HG03520 (cell line): ENCODE measurements at regions not wholly inside any gene's neighbourhood (a gene's known extent, or its start where the extent isn't known, plus 50 kb on each side); places are given as distances from the start of the nearest gene placed in this dataset.

ENCODE experiments used
- ATAC-seq: cut with Tn5 transposase; IDR thresholded peaks from one replicate; pipeline ENCODE4 v1.9.1; 2021; ENCODE audit warnings: mild to moderate bottlenecking, moderate library complexity; ENCODE audit not compliant: unreplicated experiment

DNA sequence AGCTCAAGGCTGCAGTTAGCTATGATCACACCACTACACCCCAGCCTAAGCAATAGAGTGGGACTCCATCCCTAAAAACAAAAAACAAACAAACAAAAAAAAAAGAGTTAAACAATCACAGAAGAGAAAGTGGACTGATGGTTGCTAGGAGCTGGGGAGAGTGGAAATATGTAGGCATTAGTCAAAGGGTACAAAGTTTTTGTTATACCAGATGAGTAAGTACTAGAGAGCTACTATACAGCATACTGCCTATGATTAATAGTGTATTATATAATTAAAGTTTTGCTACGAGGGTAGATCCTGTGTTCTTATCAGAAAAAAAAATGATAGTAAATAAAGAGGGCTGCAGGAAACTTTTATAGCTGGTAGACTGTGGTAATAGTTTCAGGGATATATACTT is 538.6 kb downstream of the ELAVL2 start:
- no peak for ATAC-seq

DNA sequence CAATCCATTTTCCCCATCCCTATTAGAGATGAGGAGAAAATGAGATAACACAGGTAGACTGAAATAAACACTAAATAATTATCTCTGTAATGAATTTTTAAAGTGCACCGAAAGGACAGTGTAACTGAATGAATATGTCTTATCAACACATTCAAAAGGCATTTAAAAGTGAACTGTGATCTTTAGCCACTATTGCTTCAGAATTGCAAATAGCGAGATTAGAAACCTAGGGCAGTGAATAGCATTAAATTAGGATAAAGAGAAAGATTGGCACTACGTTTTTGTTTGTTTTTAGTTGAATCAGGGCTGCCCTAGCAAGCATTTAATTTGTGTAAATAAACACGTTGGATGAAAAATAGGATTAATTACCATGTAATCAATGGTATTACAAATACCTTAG is 537.5 kb downstream of the ELAVL2 start:
- no peak for ATAC-seq

DNA sequence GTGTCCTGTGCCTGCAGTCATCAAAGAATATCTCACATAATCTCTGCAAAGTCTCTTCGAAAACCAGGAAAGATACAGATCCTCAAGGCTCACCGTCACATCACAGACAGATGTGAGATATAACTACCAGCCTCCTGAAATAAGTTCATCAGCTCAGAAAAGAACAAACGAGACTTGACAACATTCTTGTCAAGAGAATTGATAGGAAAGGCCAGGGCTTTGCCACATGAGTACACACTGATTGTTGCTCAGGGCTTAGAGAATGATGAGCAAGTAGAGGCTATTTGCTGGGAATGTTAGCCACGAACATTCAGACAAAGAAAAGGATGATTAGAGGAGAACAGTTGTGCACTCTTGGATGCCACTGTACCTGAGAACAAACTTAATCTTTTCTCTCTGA is 535.1 kb downstream of the ELAVL2 start:
- no peak for ATAC-seq

DNA sequence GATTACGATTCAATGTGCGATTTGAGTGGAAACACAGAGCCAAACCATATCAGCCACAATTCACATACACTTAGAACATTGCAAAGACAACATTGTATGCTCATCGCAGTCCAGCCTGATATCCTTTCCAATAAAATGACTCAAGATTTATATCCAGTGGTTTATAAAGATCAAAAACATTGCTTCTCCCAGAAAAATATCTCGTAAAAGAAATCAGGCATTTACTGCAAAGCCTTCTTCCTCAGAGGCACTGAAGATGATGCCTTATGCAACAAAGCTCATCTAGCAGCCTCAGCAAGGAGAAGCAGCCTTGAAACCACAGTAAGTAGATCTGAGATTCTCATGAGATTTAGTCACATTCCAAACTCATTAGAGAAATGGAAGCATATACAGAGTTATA is 523.8 kb downstream of the ELAVL2 start:
- no peak for ATAC-seq

DNA sequence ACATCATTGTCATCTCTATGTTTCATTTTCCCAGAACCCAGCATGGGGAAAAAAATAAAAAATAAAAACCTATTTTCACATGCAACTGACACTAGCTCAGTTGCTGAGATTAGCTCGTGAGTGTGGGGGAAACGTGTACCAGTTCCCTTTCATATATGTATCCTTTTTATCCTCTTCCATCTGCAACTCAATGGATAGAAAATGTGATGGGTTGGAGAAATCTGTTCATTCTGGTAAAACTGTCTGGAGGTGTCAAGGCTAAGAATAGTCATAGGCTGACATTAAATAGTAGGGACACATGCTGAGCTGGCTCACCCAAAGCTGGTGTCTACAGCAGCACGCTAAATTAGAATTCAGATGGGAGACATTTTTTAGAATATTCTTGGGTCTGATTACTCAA is 519.3 kb downstream of the ELAVL2 start:
- no peak for ATAC-seq

DNA sequence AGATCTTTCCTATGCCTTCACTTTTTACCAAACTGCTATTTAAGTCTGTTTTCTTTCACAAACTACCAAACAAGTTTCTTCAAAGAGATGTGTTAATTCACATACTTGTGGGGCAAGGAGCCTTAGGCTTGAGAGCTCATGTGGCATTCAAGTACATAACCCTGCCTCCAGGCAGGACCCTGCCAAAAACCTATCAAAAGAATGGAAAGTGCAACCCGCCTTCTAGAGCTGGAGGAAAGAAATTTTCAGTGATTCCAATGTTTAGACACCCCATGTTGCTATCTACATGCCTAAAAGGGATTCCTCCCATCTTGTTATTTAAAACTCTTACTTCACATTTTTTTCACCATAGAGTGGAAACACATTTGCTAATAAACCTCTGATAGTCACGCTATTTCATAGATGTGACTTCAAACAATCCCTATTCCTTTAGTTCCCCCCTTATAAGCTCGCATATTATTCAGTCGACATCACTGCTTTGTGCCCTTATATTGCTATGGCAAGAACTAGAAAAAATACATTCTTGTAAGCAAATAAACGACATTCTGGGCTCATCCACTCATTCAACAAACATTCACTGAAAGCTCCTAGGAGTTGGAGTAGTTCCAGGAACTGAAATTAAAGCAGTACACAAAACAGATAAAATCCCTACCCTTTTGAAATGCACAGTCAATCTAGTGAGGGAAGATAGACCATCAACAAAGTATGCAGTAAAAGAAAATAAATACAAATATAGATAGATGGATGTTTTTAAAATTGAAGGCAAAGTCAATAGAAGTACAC is 518.1 kb downstream of the ELAVL2 start:
- ATAC-seq: no peak

DNA sequence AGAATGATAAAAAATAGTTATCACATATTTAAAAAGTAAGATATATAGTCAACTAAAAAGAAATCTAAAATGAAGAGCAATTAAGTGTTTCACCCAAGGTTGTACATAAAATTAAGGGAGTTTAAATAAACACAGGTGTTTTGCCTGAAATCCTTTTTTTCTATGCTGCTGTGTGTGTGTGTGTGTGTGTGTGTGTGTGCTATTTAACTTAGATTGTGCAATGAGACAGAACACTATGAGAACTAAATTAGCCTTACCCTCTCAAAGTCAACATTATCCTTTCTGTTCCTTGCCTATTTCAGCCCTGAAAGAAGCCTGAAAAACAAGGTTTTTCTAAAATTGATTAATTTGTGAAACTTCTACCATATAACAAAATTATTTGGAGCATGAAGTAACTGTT is 516.2 kb downstream of the ELAVL2 start:
- ATAC-seq: no peak

DNA sequence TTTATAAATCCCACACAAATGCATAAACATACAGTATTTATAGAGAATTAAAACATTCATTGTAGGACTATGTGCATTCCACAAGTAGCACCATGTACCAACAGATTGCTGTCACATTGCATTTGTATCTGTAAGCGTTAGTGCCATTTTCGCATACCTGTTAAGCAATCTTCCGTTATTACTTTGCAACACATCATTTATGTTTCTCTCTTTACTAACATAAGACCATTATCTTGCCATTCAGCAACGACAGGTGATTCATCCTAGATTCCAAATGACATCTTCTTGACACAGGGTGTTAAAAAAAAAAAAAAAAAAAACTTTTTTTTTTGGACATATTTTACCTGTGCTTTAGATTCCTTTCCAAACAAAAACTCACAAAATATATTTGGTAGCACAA is 511.8 kb downstream of the ELAVL2 start:
- ATAC-seq: no peak

DNA sequence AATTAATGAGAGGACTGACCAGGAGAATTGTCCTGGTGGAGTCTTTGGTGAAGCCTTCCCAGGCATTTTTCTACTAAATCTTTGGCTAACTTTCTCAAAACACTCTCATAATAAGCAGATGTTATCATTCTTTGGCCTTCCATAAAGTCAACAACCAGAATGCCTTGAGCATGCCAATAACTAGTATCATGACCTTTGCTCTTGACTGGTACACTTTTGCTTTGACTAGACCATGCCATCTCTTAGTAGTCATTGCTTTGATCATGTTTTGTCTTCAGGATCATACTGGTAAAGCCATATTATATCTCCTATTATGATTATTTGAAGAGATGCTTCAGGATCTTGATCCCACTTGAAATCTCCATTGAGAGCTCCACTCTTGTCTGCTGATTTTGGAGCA is 506.9 kb downstream of the ELAVL2 start:
- no peak for ATAC-seq

DNA sequence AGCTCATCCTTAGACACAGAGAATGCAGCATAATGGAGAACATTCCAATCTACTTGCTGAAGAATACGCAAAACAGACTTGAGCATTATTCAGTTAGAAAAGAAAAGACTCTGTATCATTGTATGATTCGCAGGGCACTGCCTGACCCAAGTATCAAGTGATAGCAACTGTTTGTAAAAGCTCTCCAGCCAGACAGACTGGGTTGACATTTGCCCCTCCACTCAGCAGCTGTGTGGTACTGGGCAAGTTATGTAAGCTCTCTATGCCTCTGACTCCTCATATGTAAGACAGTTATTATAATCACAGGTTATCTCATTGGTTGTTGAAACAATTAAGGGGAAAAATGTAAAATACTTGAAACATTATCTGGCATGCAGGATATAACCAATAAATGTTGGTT is 505.0 kb downstream of the ELAVL2 start:
- no peak for ATAC-seq

DNA sequence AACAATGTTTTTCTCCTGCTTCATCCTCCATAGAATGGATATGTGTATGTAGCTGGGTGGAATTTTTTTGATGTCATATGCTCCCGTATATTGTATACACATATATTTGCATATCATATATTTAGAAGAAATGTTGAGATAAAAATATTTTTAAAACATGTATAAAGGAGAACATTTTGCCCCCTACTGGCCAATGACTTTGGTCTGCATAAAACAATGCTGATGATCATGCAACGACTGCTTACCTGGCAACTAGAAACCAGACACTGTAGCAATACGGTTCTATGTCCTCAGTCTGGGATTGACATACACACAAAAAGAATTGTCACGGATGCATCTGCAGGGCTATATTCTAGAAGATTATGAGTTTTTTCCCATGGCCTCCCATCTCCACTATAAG is 503.6 kb downstream of the ELAVL2 start:
- ATAC-seq: no peak

DNA sequence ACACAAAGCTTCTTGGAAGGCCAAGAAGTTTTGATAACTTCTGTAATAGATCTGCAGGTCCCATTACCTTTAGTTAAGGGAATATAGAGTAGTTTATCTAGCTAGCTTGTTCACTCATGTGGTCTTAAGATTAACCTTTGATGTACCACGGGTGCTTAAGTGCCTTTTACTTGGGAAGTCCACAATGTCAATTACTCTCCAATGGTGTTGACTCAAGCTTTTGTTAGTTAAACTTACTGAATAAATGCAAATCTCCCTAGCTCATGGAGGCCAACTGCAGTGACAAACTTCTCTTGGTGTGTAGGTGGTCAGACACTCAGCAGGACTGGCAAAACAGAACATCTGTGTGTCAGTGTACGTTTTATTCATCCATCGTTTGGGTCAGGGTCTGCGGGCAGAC is 501.5 kb downstream of the ELAVL2 start:
- ATAC-seq: no peak

DNA sequence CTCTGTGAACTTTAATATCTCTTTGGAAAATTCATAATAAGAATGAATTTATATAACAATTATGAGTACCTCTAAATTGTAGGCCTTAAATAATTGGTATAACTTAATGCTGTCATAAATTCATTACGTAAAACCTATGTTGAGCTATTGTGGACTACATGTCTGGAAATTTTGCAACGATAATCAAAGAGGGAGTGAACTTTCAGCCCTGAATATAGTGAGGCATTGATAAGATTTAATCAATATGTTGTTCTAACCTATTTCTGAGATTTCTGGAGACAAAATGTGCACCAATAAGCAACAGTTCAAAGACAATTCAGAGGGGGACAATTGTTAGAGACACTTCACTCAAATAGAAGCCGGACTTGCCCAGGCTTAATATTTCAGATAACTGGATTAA is 499.4 kb downstream of the ELAVL2 start:
- ATAC-seq: no peak

DNA sequence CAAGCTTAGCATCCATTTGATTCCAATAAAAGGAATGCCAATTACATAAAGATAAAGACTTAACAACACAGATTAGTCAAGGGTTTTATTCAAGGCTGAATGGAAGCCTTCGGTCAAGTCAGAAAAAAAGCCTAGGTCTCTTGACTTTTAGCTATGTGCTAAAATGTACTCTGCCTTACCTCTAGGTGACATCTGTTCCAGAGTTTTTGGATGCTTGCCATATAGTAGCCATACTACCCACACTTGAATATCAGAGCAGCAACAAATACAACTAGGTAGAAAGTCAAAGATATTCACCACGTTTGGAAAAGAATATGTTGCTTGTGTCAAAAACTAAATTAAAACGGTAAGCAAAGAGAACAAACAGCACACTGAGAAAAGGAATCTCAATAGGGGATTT is 484.7 kb downstream of the ELAVL2 start:
- ATAC-seq: no peak

DNA sequence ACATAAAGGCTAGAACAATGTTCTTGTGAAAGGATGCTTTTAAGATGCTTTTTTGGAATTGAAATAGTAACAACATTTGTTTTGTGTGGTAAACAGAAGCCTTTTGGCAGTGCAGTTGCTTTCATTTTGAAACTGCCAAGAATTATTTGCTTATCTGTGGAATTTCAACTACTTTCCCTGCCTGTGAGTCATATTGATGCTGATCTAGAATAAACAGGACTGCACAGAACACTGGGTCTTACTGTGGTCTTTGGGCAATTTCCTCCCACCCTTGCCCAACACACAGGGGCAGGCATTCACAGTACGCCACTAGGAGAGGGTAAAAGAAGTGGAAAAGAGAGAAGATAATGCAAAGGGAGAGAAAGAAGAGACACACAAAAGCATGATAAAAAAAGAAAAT is 483.7 kb downstream of the ELAVL2 start:
- no peak for ATAC-seq

DNA sequence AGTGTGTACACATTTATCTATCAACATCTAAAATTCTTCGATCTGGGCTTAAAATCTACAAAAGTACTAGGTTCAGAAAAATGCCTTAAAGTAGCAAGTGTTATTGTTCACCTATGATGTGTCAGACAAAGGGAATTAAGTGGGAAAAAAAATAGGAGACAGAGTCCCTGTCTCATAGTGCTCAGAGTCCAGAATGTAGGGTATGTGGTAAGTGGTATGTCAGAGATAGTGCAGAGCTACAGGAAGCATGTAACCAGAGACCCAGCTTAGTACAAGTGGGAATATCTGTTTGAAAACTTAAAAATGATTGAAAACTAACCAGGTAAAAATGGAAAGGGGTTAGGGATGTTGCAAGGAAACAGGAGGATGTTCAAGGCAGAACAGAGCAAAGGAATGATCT is 482.8 kb downstream of the ELAVL2 start:
- no peak for ATAC-seq

DNA sequence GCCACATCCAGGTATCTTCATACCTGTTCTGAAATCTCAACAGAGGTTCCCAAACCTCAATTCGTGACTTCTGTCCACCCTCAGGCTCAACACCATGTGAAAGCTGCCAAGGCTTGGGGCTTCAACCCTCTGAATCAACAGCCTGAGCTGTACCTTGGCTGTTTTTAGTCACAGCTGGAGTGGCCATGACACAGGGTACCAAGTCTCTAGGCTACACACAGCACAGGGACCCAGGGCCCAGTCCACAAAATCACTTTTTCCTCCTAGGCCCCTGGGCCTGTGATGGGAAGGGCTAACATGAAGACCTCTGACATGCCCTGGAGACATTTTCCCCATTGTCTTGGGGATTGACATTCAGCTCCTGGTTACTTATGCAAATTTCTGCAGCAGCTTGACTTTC is 464.9 kb downstream of the ELAVL2 start:
- no peak for ATAC-seq

DNA sequence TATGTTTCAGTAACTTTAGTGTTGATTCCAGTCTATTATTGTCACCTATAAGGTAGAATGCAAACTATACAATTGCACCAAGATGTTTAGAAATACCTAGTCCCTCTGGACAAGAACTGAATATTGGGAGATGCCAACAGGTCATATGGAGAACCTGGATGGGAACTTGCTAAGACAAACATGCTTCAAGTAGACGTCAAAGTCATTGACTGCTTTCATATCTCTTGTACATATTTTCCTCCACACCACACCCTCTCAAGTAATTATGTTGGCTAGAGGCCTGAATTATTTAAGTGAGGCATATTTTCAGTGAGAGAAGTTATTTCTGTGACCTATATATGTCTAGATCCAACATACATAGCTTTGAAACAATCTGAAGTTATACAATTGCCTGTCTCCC is 453.3 kb downstream of the ELAVL2 start:
- ATAC-seq: no peak

DNA sequence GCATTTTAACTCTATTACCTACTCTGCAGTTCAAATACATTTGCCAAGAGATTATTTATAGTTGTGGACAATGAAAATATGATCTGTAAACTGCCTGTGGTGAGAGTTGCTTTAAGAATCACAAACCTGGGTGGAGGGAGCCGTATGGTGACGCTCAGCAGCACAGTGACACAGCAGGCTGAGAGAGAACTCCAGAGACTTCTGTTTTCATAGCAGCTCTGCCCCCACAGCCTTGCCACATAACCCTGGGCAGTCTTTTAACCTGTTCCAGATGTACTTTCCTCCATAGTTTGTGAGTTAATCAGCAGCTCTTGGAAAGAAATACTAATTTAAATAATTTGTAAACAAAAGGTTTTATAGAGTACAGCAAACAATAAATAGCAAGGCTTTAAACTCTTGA is 450.5 kb downstream of the ELAVL2 start:
- no peak for ATAC-seq

DNA sequence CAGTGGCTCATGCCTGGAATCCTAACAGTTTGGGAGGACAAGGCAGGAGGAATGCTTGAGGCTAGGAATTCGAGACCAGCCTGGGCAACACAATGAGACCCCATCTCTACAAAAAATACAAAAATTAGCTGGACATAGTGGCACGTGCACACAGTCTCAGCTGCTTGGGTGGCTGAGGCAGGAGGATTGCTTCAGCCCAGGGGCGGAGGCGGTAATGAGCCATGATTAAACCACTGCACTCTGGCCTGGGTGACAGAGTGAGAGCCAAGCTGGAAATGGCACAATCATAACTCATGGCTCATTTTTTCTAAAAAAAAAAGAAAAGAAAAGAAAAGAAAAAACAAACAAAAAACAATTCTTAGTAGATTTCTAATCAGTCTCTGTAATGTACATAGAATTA is 446.2 kb downstream of the ELAVL2 start:
- ATAC-seq: no peak

DNA sequence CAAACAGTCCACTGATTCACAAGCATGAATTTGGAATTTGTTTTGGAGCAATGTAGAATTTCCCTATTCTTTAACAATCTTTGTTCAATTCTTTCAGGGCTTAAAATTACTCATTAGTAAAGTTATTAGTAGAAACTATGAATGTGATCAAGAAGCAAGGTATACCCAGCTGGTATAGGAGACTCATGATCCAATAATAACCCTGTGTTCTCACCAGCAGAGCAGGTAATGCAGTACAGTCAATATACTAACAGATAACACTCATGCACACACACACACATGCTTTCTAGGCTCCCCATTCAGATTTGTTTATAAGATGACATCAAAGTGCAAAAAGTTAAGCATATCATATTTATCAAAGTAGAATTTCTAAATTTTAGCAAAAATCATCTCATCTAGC is 445.2 kb downstream of the ELAVL2 start:
- no peak for ATAC-seq

DNA sequence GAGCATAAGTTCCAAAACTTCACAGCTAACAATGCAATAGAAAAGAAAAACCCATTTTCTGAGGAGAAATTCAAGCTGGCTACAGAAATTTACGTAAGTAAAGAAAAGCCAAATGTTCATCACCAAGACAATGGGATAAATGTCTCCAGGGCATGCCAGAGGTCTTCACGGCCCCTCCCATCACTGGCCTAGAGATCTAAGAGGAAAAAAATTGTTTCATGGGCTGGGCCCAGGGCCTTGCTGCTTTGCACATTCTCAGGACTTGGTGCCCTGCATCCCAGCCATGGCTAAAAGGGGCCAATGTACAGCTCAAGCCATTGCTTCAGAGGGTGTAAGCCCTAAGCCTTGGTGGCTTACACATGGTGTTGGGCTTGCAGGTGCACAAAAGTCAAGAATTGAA is 443.6 kb downstream of the ELAVL2 start:
- no peak for ATAC-seq

DNA sequence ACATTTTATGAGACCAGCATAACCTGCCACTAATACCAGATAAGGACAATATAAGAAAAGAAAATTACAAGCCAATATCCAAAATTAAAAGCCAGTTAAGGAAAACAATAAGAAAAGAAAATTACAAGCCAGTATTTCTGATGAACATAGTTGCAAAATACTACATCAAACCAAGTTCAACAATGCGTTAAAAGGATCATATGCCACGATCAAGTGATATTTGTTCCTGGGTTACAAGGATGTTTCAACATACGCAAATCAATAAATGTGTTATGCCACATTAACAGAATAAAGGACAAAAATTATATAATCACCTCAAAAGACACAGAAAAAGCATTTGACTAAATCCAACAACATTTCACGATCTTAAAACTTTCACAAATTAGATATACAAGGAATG is 431.9 kb downstream of the ELAVL2 start:
- ATAC-seq: no peak
